HG03060 (cell line): ENCODE measurements at regions not wholly inside any gene's neighbourhood (a gene's known extent, or its start where the extent isn't known, plus 50 kb on each side); places are given as distances from the start of the nearest gene placed in this dataset.

ENCODE experiments used
- ATAC-seq: cut with Tn5 transposase; IDR thresholded peaks from one replicate; pipeline ENCODE4 v1.9.1; 2021; ENCODE audit warnings: low read depth, moderate number of reproducible peaks; ENCODE audit not compliant: unreplicated experiment

DNA sequence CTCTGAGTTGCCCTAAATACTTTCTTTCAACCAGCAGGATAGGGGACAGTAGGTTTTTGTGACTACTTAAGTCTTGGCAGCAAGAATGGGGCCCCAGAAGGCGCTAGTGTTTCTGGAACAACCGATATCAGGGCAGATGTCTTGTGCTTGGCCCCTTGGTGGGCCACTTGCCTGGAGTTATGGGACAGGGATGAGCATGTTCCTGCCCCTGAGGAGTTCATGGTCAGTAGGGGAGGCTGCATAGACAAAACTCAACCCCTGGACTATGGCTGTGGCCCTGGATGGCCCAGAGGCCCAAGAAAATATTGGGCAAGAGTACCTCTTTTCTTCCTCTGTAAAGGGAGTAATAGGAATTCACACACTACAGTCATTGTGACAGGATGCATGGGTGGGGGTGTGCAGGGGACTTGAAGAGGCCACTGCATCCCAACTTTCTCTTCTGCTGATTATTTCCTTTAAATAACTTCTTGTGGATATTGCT is 57.7 kb upstream of the IGFBP3 start:
- ATAC-seq: no peak

GRCh38 chr7:45978010-45978681 is 57.1 kb upstream of the IGFBP3 start:
- peak; percentile 51 for ATAC-seq

GRCh38 chr7:45977256-45977780 is 56.2 kb upstream of the IGFBP3 start:
- ATAC-seq: no peak

DNA sequence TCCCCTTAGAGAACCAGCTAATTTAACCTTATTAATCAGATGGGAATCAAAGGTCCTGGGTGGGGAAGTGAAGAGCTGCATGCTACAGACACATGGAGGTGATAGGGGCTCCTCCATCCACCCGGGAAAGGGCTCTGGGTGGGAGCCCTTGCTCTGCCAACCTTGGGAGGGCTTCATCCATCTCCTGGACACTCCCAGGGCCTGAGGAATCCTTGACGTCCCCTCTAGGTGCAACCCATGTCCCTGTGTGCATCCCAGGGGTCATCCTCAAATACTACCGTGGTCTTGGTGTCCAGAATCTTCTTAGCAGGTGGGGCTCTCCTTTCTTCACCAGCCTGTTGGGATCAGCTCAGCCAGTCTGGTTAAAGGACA is 55.4 kb upstream of the IGFBP3 start:
- no peak for ATAC-seq

DNA sequence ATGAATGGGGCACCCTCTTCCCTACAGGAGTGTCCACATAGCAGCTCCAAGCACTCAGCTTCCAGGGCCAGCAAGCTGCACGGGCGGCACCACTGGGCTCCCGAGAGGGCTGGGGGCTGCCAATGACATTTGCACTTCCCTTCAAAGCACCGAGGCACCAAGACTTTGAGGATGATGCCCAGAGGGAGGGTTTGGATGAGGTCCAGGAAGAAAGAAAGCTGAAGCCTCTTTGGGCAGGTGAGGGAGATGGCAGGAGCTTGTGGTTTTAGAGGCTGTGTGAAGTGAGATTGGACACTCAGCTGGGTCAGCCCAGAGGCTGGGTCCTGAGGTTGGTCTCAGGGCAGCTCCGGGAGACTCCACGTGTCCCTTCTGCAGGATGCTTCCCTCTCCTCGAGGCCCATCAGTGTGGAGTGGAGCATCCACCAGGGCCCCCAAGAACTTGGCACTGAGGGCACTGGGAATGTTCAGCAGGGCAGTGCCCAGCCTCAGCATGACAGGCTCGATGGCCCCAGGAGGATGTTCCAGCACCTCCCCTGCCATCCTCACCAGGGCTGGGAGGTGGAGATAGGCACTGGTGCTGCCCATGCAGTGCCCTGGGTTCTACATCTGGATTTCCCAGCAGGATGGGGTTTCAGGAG is 54.9 kb upstream of the IGFBP3 start:
- ATAC-seq: no peak

GRCh38 chr7:45975367-45975766 is 54.3 kb upstream of the IGFBP3 start:
- no peak for ATAC-seq

GRCh38 chr7:45974540-45975360 is 53.7 kb upstream of the IGFBP3 start:
- ATAC-seq: no peak

DNA sequence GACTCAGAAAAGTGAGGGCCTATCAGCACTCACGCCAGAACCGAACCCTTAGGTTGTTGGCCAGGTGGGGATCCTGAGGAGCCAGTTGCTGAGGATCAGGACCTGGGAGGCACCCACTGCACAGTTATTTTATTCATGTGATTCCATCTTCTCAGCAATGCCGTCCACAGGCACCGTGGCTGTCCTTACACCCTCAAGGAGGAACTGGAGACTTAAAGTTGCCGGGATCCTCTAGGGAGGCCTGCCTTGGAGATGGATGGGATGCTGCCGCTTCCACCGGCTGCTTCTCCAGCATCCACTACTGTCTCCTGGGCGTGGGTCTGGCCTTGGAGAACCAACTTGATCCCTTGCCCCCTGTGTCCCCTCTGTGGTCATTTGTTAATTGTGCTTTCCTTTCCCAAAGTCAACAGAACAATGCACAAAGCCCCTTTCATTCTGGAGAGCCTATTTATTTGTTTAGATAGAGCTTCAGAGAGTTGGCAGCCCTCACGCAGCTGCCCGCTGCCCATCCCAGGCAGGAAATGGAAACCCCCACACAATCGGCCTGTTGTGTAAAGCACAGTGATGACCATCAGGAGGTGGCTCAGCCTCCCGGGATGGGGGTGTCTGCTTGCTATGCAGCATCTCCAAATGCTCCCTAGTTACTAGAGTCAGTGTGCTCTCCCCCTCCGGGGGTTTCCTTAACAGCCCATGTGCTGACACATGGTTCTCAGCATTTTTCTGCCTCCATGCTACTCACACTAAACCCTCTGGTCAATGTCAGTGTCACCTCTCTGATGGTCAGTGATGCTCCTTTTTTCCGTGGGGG is 52.9 kb upstream of the IGFBP3 start:
- no peak for ATAC-seq

DNA sequence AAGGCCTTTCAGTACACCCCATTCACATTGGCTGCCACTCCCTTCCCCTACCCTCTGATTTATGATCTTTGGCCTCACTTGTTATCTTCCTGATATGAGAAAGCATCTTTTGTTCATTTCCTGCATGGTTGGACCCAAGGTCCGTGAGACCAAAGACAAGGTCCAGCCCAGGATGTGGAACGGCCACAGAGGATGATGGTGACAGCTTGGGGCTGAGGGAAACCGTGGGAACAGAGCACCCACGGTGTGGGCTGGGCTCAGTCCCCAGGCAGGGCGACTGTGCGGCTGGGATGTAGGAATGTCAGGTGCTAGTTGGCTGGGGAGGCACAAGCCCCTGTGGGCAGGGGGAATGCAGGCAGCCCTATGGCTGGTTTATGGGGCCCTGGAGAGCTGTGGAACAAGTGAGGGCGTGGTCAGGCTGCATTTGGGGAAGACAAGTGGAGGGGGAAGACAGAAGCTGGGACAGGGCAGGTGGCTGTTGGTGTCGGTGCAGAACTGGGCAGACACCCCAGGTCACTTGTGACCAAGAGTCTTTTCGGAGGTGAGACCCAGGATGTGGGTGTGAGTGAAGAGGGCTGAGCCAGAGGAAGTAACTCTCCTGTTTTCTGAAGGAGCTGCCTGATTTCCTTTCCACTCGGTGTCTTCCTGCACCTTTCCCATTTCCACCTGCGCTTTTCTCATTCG is 51.7 kb upstream of the IGFBP3 start:
- ATAC-seq: no peak

GRCh38 chr7:45971661-45972175 is 50.6 kb upstream of the IGFBP3 start:
- ATAC-seq: no peak

DNA sequence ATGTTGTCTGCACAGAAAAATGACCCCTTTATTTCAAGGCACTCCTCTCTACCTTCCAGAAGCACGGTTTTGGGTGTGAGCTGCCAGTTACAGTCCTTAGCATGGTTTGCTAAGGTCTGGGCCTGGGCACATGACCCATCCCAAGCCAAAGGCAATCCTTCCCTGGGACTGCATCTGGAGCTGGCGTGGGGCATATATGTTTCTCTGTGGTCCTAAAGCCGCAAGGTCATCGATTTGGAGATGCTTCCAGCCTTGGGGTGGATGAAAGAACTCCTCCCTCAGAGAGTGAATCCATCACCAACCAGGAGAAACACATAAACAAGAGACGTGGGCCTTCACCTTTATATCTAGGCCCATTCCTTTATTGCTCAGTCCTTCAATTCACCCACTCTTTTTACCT is 50.1 kb upstream of the IGFBP3 start:
- no peak for ATAC-seq
